HepG2 (cell line): ENCODE measurements at regions not wholly inside any gene's neighbourhood (a gene's known extent, or its start where the extent isn't known, plus 50 kb on each side); places are given as distances from the start of the nearest gene placed in this dataset.

ENCODE experiments used
- CTCF ChIP-seq: sonication (generic); formaldehyde crosslinking; IDR thresholded peaks from 2 replicates; pipeline ENCODE4 v1.5.0; 2020; ENCODE audit warnings: mild to moderate bottlenecking, missing genetic modification reagents, moderate library complexity
- ELF4 ChIP-seq: sonication (generic); formaldehyde crosslinking; IDR thresholded peaks from 2 replicates; pipeline ENCODE4 v1.5.0; 2020; ENCODE audit warnings: missing genetic modification reagents, mild to moderate bottlenecking, moderate library complexity, borderline replicate concordance
- FOSL2 ChIP-seq: sonication (generic); formaldehyde crosslinking; IDR thresholded peaks from 2 replicates; pipeline ENCODE4 v1.4.0; 2020; ENCODE audit warnings: missing genetic modification reagents
- POLR2AphosphoS2 ChIP-seq: IDR thresholded peaks from 2 replicates; pipeline ENCODE4 v1.6.1; 2011; ENCODE audit warnings: low read depth, low read length, improper control_type of control experiment
- ZBTB1 ChIP-seq: sonication (generic); formaldehyde crosslinking; IDR thresholded peaks from 2 replicates; pipeline ENCODE4 v1.4.0; 2020; ENCODE audit warnings: missing genetic modification reagents, borderline replicate concordance
- ZNF256 ChIP-seq: sonication (generic); formaldehyde crosslinking; conservative IDR thresholded peaks from 2 replicates; pipeline ENCODE4 v1.4.0; 2020; ENCODE audit warnings: missing genetic modification reagents
- ZNF510 ChIP-seq: sonication (generic); formaldehyde crosslinking; IDR thresholded peaks from 2 replicates; pipeline ENCODE4 v1.4.0; 2020; ENCODE audit warnings: low read depth, mild to moderate bottlenecking, missing genetic modification reagents

GRCh38 chr3:34583451-34583850, 785.0 kb downstream of the PDCD6IP start:
- TF ChIP-seq POLR2AphosphoS2 (no peak), ZBTB1 (no peak), ZNF510 (CRISPR knock-in tag) (no peak), ELF4 (CRISPR knock-in tag) (no peak), ZNF256 (CRISPR knock-in tag) (no peak), CTCF (CRISPR knock-in tag) (no peak), FOSL2 (CRISPR knock-in tag) (no peak)
